B cell (primary cell): ENCODE measurements at regions not wholly inside any gene's neighbourhood (a gene's known extent, or its start where the extent isn't known, plus 50 kb on each side); places are given as distances from the start of the nearest gene placed in this dataset.

Source experiments
- ATAC-seq: fragments of 200-7000 bp; cut with Tn5 transposase; one replicate; pipeline ENCODE4 v1.10.0; 2021; ENCODE audit warnings: low read depth, mild to moderate bottlenecking, moderate number of reproducible peaks, moderate library complexity
- CTCF ChIA-PET: fragments of 350-600 bp; sonication (Branson Sonifier 250); formaldehyde crosslinking; loops from one replicate; lab custom pipeline; 2021; ENCODE audit warnings: antibody characterized with exemption, inconsistent platforms; lab: Charles Lee
- POLR2A ChIA-PET: fragments of 350-600 bp; sonication (Branson Sonifier 250); formaldehyde crosslinking; loops from one replicate; lab custom pipeline; 2021; ENCODE audit warnings: antibody characterized with exemption; lab: Charles Lee
- DNase-seq: peaks from one replicate; pipeline ENCODE4 v3.0.0; 2013
- H2AFZ ChIP-seq: 2 replicates; pipeline ENCODE4 v1.6.1; 2012; ENCODE audit warnings: mild to moderate bottlenecking, low read depth, low read length; ENCODE audit not compliant: insufficient read depth, poor library complexity, severe bottlenecking
- H3K27ac ChIP-seq, 2 donors: 1 replicate in 1 of 2; 2 replicates in 1 of 2; pipeline ENCODE4 v1.5.1; 2012 to 2013; ENCODE audit warnings: low read length in 2 of 2, mild to moderate bottlenecking in 2 of 2, moderate library complexity in 1 of 2
- H3K27me3 ChIP-seq, 4 experiments: fragments of 200-600 bp in 1 of 4; sonication (generic) in 1 of 4; replicated peaks in 1 of 4; 1 replicate in 2 of 4; 2 replicates in 2 of 4; pipeline versions ENCODE4 v1.6.1 to v1.7.0; 2013 to 2016; ENCODE audit warnings: low read length in 3 of 4, mild to moderate bottlenecking in 2 of 4, mixed read lengths in 1 of 4, moderate library complexity in 1 of 4; ENCODE audit not compliant: insufficient read depth in 4 of 4, control insufficient read depth in 3 of 4; ENCODE audit errors: control extremely low read depth in 1 of 4
- H3K36me3 ChIP-seq, 2 experiments: replicated peaks in 1 of 2; 1 replicate in 1 of 2; 2 replicates in 1 of 2; pipeline versions ENCODE4 v1.6.1 to v1.7.1; 2013; ENCODE audit warnings: low read length in 1 of 2; ENCODE audit not compliant: insufficient read depth in 2 of 2, control insufficient read depth in 1 of 2; ENCODE audit errors: control extremely low read depth in 1 of 2, extremely low read depth in 1 of 2
- H3K4me1 ChIP-seq, 2 donors: fragments of 200-600 bp in 1 of 2; sonication (generic) in 1 of 2; 1 replicate in 1 of 2; 2 replicates in 1 of 2; pipeline versions ENCODE4 v1.5.1 to v1.6.1; 2013 to 2017; ENCODE audit warnings: low read length in 2 of 2; ENCODE audit not compliant: control insufficient read depth in 2 of 2, insufficient read depth in 2 of 2
- H3K4me2 ChIP-seq: replicated peaks from 2 replicates; pipeline ENCODE3; 2012; ENCODE audit warnings: mild to moderate bottlenecking, low read depth, low read length; ENCODE audit not compliant: poor library complexity, severe bottlenecking
- H3K4me3 ChIP-seq, 5 experiments: fragments of 200-600 bp in 1 of 5; sonication (generic) in 1 of 5; 1 replicate in 3 of 5; 2 replicates in 2 of 5; pipeline versions ENCODE4 v1.5.1 to v1.7.0; 2011 to 2016; ENCODE audit warnings: low read length in 4 of 5, mild to moderate bottlenecking in 4 of 5, low read depth in 2 of 5, control low read depth in 1 of 5, moderate library complexity in 1 of 5; ENCODE audit not compliant: insufficient read depth in 1 of 5; ENCODE audit errors: control extremely low read depth in 1 of 5, extremely low read depth in 1 of 5
- H3K79me2 ChIP-seq: fragments of 200-600 bp; sonication (generic); one replicate; pipeline ENCODE4 v1.6.0; 2016; ENCODE audit warnings: low read length; ENCODE audit not compliant: control insufficient read depth, insufficient read depth
- H3K9ac ChIP-seq: fragments of 200-600 bp; sonication (generic); 2 replicates; pipeline ENCODE4 v1.6.1; 2017; ENCODE audit warnings: mild to moderate bottlenecking, low read length, moderate library complexity
- H3K9me3 ChIP-seq, 3 donors: one replicate each; pipeline versions ENCODE4 v1.6.1 to v1.7.1; 2013; ENCODE audit warnings: low read length in 2 of 3; ENCODE audit not compliant: control insufficient read depth in 2 of 3, insufficient read depth in 1 of 3; ENCODE audit errors: control extremely low read depth in 1 of 3
- H4K20me1 ChIP-seq: 2 replicates; pipeline ENCODE4 v1.6.0; 2012; ENCODE audit warnings: mild to moderate bottlenecking, low read length; ENCODE audit not compliant: insufficient read depth, control insufficient read depth, poor library complexity, severe bottlenecking
- H3K27ac Mint-ChIP-seq: one replicate; pipeline ENCODE4 v1.8.0; 2021; ENCODE audit warnings: mixed read lengths
- H3K27me3 Mint-ChIP-seq: one replicate; pipeline ENCODE4 v1.8.0; 2021; ENCODE audit warnings: mixed read lengths
- H3K4me1 Mint-ChIP-seq: one replicate; pipeline ENCODE4 v1.8.0; 2021; ENCODE audit warnings: mixed read lengths
- H3K4me3 Mint-ChIP-seq: one replicate; pipeline ENCODE4 v1.8.0; 2021; ENCODE audit warnings: mixed read lengths
- H3K9me3 Mint-ChIP-seq: one replicate; pipeline ENCODE4 v1.8.0; 2022; ENCODE audit warnings: mixed read lengths; ENCODE audit not compliant: insufficient read depth
- EZH2 ChIP-seq: IDR thresholded peaks from 2 replicates; pipeline ENCODE4 v1.6.1; 2012; ENCODE audit warnings: borderline replicate concordance, low read depth, mild to moderate bottlenecking, moderate library complexity, low read length; ENCODE audit not compliant: insufficient read depth, poor library complexity, severe bottlenecking
- WGBS: methylation state at CpG from one replicate; pipeline ENCODE4 v1.1.5; 2013; ENCODE audit warnings: missing lambda C conversion rate; ENCODE audit not compliant: insufficient coverage; 5-methylcytosine and 5-hydroxymethylcytosine counted together
- intact Hi-C: fragments of 100-400 bp; cut with micrococcal nuclease; formaldehyde crosslinking; loops from one replicate; pipeline ENCODE4 v1.10.0; 2022
- TF ChIP-seq, protein P1 (sequence below): fragments of 200-600 bp; IDR thresholded peaks from one replicate; pipeline ENCODE4 v1.8.0; 2022; ENCODE audit warnings: antibody characterized with exemption, mild to moderate bottlenecking

DNA sequence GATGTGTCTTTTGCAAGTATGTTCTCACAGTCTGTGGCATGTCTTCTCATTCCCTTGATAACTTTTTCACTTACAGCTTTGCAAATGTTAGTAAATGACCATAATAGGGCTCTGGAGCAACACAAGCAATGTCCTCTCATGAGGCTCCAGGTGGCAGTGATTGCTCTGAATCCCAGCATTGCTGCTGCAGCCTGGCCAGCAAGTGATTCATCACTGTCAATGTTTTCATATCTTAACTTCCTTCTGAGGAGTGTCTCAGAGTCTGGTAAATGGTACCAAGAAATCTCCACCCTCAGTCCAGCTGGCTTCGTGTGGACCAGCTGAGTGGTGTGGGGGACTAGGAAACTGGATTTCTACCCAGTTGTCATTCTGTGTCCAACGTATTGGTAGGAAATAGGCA, 139.6 kb downstream of the MYLK4 start:
- no peak overlapping the region for H2AFZ ChIP-seq
- Mint-ChIP-seq H3K4me3 (no peak overlapping the region), H3K27ac (no peak overlapping the region), H3K4me1 (no peaks in the 10 kb centered on the region), H3K9me3 (peaks cover 4% of the 10 kb centered on the region), H3K27me3 (peaks cover 20% of the 10 kb centered on the region)
- H3K27ac ChIP-seq = no peak overlapping the region
- no peaks in the 10 kb centered on the region for H3K79me2 ChIP-seq
- no peaks in the 10 kb centered on the region for H3K9me3 ChIP-seq
- ChIA-PET CTCF (interaction anchor here (1.5 kb wide), 1 partner anchor 23 kb away, joined by 3 read pairs; no protein-coding TSS in a partner anchor), POLR2A (no interaction called here)
- no peaks in the 10 kb centered on the region for H3K36me3 ChIP-seq
- no CpG with 5 or more reads among the region's 2 CpGs for WGBS
- H3K4me3 ChIP-seq = no peak overlapping the region
- no peak for ATAC-seq
- DNase-seq = no peak
- TF ChIP-seq, protein P1, sequence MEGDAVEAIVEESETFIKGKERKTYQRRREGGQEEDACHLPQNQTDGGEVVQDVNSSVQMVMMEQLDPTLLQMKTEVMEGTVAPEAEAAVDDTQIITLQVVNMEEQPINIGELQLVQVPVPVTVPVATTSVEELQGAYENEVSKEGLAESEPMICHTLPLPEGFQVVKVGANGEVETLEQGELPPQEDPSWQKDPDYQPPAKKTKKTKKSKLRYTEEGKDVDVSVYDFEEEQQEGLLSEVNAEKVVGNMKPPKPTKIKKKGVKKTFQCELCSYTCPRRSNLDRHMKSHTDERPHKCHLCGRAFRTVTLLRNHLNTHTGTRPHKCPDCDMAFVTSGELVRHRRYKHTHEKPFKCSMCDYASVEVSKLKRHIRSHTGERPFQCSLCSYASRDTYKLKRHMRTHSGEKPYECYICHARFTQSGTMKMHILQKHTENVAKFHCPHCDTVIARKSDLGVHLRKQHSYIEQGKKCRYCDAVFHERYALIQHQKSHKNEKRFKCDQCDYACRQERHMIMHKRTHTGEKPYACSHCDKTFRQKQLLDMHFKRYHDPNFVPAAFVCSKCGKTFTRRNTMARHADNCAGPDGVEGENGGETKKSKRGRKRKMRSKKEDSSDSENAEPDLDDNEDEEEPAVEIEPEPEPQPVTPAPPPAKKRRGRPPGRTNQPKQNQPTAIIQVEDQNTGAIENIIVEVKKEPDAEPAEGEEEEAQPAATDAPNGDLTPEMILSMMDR = no peak
- no peak for TF ChIP-seq EZH2
- intact Hi-C loops = no loop called here
- peaks cover 0 to 6% (median 1%) of the 10 kb centered on the region in 4 experiments for H3K27me3 ChIP-seq
- no peaks in the 10 kb centered on the region for H4K20me1 ChIP-seq
- H3K4me2 ChIP-seq = no peak overlapping the region
- no peaks in the 10 kb centered on the region for H3K4me1 ChIP-seq
- H3K9ac ChIP-seq = no peak overlapping the region

DNA sequence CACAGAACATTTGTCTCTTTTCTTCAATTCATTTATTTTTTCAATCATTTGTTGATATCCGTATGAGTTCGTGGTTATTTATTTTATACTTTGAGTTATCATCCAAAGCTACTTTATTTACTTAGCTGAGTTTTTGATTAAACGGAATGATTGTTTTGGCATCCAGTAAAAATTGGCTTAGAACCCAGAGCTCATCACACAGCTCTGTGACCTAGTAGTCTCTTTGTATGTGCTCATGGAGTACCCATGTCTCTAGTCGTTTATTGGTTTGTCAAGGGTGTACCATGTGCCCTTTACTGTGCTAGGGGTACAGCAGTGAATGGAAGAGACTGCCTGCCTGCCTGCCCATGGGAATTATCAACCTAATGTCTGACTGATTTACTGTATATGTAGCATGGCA, 142.2 kb downstream of the MYLK4 start:
- no peaks in the 10 kb centered on the region for H3K9me3 Mint-ChIP-seq
- no peak overlapping the region for H3K27ac Mint-ChIP-seq
- no peaks in the 10 kb centered on the region for H4K20me1 ChIP-seq
- H3K27me3 Mint-ChIP-seq = peaks cover 19% of the 10 kb centered on the region
- no peaks in the 10 kb centered on the region for H3K36me3 ChIP-seq
- intact Hi-C loops = no loop called here
- ChIA-PET POLR2A (no interaction called here), CTCF (no interaction called here)
- H3K27me3 ChIP-seq = no peaks in the 10 kb centered on the region
- ATAC-seq (no peak), DNase-seq (no peak)
- H3K79me2 ChIP-seq = no peaks in the 10 kb centered on the region
- no peaks in the 10 kb centered on the region for H3K9me3 ChIP-seq
- H3K4me1 Mint-ChIP-seq = no peaks in the 10 kb centered on the region
- no peak overlapping the region for H3K4me3 ChIP-seq
- H2AFZ ChIP-seq = no peak overlapping the region
- H3K27ac ChIP-seq = no peak overlapping the region
- H3K4me1 ChIP-seq = no peaks in the 10 kb centered on the region
- 17% methylated on average over 1 of the region's 4 CpGs for WGBS
- no peak overlapping the region for H3K4me3 Mint-ChIP-seq
- no peak overlapping the region for H3K4me2 ChIP-seq
- no peak overlapping the region for H3K9ac ChIP-seq
- TF ChIP-seq EZH2 = no peak
- TF ChIP-seq, protein P1 = no peak
